ENCODE measurements at regions not wholly inside any gene's neighbourhood (a gene's known extent, or its start where the extent isn't known, plus 50 kb on each side); places are given as distances from the start of the nearest gene placed in this dataset.
A peak's percentile ranks its signal among the peaks of the same experiment; 100 is the strongest.

GRCh38 chr6:8535519-8535918 lies 100.2 kb upstream of the SLC35B3 start:
- no peak for DNase-seq

- DNase-seq, result peak; percentile 49 to 71
Measured at GRCh38 chr6:8530785-8531435, 95.6 kb upstream of the SLC35B3 start.

DNA sequence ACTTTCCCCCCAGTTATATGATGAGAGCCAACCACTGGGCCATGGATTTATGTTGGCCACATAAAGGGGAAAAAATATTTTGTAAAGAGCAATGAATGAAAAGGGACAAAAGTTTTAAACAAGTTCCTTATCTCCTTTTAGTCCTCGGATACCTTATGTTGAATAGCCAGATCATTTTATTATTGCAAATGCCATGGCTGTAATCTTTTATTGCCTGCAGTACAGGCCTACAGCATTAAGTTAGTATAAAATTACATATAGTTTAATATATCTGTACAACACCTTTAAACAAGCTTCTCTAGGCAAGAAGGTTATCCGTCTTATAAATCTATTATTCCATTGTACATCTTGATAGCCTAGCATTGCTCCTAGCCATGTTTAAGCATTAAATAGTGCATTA lies 93.9 kb upstream of the SLC35B3 start:
- no peak for DNase-seq

DNA sequence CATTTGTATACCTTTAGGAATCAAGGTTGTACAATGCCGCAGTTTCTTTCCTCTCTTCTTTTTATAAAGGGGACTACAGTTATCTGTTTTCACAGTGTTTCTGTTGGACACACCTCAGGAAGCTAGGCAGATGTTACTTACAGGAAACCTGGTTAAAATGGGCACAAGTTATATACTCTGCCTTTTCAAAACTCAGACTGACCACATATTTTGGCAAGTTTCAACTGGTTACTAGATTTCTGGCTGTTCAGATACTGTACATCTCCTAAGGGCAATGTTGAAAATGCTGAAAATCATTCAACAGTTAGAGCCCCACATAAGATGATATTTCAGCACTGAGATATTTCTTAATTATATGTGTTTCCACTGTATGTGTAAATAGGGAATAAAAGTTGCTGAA lies 92.5 kb upstream of the SLC35B3 start:
- DNase-seq, result no peak

DNA sequence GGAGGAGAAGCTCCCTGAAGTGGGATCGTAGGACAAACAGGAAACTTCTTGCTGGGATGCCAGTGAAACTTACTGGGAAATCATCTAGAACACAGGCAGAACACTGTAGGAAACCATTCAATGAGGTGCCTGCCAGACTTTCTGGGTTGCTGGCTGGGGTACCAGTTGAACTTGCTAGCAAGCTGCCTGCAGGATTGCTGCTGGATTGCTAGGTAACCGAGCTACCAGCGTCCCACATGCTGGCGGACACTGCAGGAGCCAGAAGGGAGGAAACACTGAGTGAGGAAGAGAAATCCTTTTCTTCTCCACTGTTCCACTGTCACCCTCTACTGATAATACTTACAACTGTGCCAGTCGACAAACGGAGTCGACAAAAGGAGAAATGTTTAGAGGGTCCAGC lies 91.3 kb upstream of the SLC35B3 start:
- no peak for DNase-seq

GRCh38 chr6:8525370-8525769 lies 90.0 kb upstream of the SLC35B3 start:
- no peak for DNase-seq

GRCh38 chr6:8513174-8513573 lies 77.8 kb upstream of the SLC35B3 start:
- no peak for DNase-seq

DNA sequence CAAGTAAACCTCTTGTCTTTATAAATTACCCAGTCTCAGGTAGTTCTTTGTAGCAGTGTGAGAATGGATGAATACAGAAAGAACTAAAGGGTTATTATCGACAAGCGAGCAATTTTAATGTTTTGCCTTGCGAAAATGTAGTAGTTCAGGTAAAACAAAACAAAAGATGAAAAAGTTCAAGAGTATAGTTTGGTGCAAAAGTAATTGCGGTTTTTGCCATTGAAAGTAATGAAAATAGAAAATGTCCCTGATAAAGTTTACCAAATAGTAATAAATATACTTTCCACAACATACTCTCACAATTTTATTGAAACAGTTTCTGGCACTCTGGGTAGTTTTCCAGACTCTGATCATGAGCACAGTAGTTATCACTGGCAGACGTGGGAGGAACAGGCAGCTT lies 71.9 kb upstream of the SLC35B3 start:
- DNase-seq, result no peak

DNA sequence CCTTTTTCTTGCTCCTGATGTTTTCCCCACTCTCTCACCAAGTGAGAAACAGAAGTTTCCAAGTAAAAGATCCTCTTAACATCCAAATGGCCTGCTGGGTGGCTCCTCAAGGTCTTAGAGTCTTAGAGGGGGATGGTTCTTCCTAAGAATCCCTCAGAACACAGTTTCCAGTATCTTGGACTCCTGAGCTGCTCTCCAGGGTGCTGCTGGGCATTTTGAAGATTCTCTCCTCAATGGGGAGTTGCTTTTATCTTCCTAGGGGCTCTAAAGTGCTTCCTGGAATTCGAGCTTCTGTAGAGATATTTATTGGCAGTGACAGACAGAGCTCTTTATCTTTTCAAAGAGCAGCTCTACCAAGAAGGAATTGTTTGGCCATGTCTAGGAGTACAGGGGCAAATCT lies 70.8 kb upstream of the SLC35B3 start:
- no peak for DNase-seq

GRCh38 chr6:8499540-8499939 lies 64.2 kb upstream of the SLC35B3 start:
- DNase-seq, result peak; percentile 1 to 39

GRCh38 chr6:8494730-8495129 lies 59.4 kb upstream of the SLC35B3 start:
- DNase-seq, result no peak

DNA sequence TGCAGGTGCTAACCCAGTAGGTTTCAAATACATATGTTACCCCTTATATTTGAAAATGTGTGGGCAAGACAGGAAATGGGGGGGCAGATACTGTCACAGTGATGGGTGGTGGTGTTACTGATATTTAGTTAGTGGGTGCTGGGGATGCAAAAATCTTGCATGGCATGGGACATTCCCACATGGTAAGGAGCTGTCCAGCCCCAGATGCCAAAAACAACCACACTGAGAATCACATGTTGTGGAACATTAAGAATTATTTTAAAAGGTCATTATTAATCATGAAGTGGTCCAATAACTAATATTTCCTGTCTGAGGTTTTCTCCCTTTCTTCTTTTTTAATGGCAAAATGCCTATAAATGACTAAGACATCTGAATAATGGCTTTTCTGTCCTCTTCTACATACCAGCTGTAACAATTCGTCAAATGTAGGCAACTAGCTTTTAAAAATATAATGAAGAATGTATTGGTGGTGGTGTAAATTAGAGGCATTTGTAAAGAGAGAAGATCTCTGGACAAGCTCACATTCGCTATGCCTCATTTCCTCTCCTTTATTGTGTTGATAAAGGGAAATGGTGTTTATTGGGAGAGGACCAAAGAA lies 57.3 kb upstream of the SLC35B3 start:
- DNase-seq, result peak; percentile 0 to 8
